Activated naive CD4-positive, alpha-beta T cell treated with anti-CD3 and anti-CD28 coated beads, Interleukin-2, amount 50 U/mL, for 24 hours (primary cell): ENCODE measurements at regions not wholly inside any gene's neighbourhood (a gene's known extent, or its start where the extent isn't known, plus 50 kb on each side); places are given as distances from the start of the nearest gene placed in this dataset.
A peak's percentile ranks its signal among the peaks of the same experiment; 100 is the strongest.

Experiments
- H3K27ac Mint-ChIP-seq: one replicate; pipeline ENCODE4 v1.8.0; 2021; ENCODE audit warnings: mild to moderate bottlenecking, mixed read lengths
- H3K27me3 Mint-ChIP-seq: one replicate; pipeline ENCODE4 v1.8.0; 2021; ENCODE audit warnings: mixed read lengths
- H3K36me3 Mint-ChIP-seq: one replicate; pipeline ENCODE4 v1.8.0; 2021; ENCODE audit warnings: mixed read lengths
- H3K4me1 Mint-ChIP-seq: one replicate; pipeline ENCODE4 v1.8.0; 2021; ENCODE audit warnings: mixed read lengths
- H3K4me3 Mint-ChIP-seq: one replicate; pipeline ENCODE4 v1.8.0; 2021; ENCODE audit warnings: mild to moderate bottlenecking, mixed read lengths
- H3K9me3 Mint-ChIP-seq: one replicate; pipeline ENCODE4 v1.8.0; 2021; ENCODE audit warnings: mixed read lengths

DNA sequence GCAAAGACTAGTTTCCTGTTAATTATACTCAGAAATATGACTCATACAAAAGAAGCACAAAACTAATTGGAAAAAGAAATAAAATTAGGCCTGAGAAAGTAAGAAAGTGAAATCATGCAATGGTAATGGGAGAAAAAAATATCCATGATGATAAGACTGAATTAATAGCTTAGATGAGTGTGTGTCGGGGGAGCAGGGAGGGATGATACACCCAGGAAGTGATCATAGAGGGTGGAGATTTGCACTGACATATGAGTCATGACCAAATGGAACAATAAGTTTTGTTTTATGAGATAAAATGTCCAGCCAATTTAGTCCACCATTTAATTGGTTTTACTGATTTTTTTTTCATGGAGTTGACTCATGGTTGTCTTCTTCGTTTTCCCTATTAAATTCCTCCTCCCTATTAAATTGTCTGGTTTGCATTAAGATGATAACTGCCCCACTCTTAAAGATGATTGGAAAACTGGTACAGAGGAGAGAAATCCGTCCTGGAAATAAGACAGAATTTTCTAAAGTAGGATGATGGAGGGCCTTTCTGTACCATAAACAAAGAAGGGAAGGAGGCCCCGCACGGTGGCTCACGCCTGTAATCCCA, 111.7 kb upstream of the KCNJ6 start:
- Mint-ChIP-seq H3K4me3 (no peak overlapping the region), H3K27ac (no peak overlapping the region), H3K36me3 (no peaks in the 10 kb centered on the region), H3K27me3 (peaks cover 14% of the 10 kb centered on the region), H3K9me3 (no peaks in the 10 kb centered on the region), H3K4me1 (no peaks in the 10 kb centered on the region)

DNA sequence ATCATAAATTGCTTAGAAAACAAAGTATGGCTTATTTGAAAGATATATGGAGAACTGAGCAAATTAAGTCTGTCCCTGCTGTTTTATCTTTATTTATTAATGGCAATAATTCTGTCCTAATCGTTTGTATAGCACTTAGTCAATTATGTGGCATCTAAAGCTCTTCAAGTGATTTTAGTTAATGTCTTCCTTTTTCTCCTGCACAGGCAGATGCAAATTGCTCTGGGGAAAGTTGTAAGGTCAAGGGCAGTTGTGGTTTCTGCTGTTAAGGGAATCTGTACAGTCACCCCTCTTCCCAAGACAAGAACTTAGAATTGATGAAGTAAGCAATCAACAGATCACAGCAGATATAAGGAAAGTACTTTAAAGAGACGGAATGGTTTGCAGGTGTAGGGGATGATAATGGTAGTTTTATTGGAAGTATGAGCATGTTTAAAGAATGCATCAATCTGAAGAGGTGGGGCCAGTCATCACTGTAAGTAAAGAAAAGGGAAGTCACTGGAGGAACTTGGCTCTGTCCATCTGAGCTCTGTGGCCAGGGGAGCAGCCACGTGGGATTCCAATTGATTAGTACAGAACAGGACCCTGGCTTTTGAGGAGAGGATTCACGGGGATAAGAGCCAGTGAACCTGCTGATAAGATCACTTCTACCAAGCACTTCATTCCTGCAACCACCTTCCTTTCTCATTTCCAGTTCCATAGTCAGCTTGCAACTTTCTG, 116.0 kb upstream of the KCNJ6 start:
- no peaks in the 10 kb centered on the region for H3K4me1 Mint-ChIP-seq
- H3K4me3 Mint-ChIP-seq, result no peak overlapping the region
- H3K36me3 Mint-ChIP-seq, result no peaks in the 10 kb centered on the region
- H3K27ac Mint-ChIP-seq, result no peak overlapping the region
- no peaks in the 10 kb centered on the region for H3K9me3 Mint-ChIP-seq
- H3K27me3 Mint-ChIP-seq, result peaks cover 12% of the 10 kb centered on the region

GRCh38 chr21:38036016-38036415, 119.8 kb upstream of the KCNJ6 start:
- no peak overlapping the region for H3K4me3 Mint-ChIP-seq
- no peak overlapping the region for H3K27ac Mint-ChIP-seq
- H3K9me3 Mint-ChIP-seq, result no peaks in the 10 kb centered on the region
- H3K36me3 Mint-ChIP-seq, result no peaks in the 10 kb centered on the region
- H3K27me3 Mint-ChIP-seq, result peaks cover 9% of the 10 kb centered on the region
- H3K4me1 Mint-ChIP-seq, result no peaks in the 10 kb centered on the region

- H3K27ac Mint-ChIP-seq, result no peak overlapping the region
- H3K4me1 Mint-ChIP-seq, result no peaks in the 10 kb centered on the region
- H3K27me3 Mint-ChIP-seq, result peaks cover 6% of the 10 kb centered on the region
- H3K4me3 Mint-ChIP-seq, result no peak overlapping the region
- no peaks in the 10 kb centered on the region for H3K9me3 Mint-ChIP-seq
- no peaks in the 10 kb centered on the region for H3K36me3 Mint-ChIP-seq
Observed at GRCh38 chr21:38037416-38037815, 121.2 kb upstream of the KCNJ6 start.

DNA sequence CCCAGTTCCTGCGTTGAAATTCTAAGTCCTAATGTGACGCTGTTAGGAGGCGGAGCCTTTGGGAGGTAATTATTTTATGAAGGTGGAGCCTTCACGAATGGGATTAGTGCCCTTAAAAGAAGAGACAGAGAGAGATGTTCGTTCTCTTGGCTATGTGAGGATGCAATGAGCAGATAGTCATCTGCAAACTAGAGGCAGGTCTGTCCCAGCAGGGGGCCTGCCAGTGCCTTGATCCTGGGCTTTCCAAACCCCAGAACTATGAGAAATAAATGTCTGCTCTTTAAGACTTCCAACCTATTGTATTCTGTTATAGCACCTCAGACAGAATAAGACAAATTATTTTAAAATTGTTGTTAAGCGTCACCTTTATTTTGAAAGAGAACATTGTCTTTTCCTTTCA, 123.1 kb upstream of the KCNJ6 start:
- no peaks in the 10 kb centered on the region for H3K4me1 Mint-ChIP-seq
- no peak overlapping the region for H3K4me3 Mint-ChIP-seq
- H3K27me3 Mint-ChIP-seq, result peaks cover 4% of the 10 kb centered on the region
- H3K36me3 Mint-ChIP-seq, result no peaks in the 10 kb centered on the region
- no peaks in the 10 kb centered on the region for H3K9me3 Mint-ChIP-seq
- H3K27ac Mint-ChIP-seq, result no peak overlapping the region

GRCh38 chr21:38039841-38040240, 123.6 kb upstream of the KCNJ6 start:
- Mint-ChIP-seq H3K9me3 (no peaks in the 10 kb centered on the region), H3K36me3 (no peaks in the 10 kb centered on the region), H3K27me3 (peaks cover 4% of the 10 kb centered on the region), H3K27ac (no peak overlapping the region), H3K4me3 (no peak overlapping the region), H3K4me1 (no peaks in the 10 kb centered on the region)

GRCh38 chr21:38041493-38041892, 125.2 kb upstream of the KCNJ6 start:
- Mint-ChIP-seq H3K9me3 (no peaks in the 10 kb centered on the region), H3K27me3 (peaks cover 6% of the 10 kb centered on the region), H3K4me3 (no peak overlapping the region), H3K4me1 (no peaks in the 10 kb centered on the region), H3K36me3 (no peaks in the 10 kb centered on the region), H3K27ac (no peak overlapping the region)

DNA sequence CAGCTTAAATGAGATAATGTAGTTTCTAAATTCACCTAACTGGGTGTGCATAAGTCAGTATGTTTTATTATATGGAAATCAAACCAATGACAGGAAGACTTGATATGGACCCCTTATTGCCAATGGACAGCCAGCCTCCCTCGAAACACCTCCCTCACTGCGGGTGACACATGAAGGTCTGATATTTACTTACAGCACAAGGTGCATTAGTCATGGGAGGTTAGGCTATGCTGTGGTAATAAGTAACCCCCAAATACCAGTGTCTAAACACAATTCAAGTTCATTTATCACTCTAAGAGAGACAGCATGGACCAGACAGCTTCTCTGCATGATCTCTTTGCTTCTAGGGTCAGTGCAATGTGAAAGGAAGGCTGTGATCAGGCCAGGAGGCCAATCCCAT, 126.0 kb upstream of the KCNJ6 start:
- H3K36me3 Mint-ChIP-seq, result no peaks in the 10 kb centered on the region
- H3K27ac Mint-ChIP-seq, result no peak overlapping the region
- H3K27me3 Mint-ChIP-seq, result peaks cover 6% of the 10 kb centered on the region
- H3K4me1 Mint-ChIP-seq, result no peaks in the 10 kb centered on the region
- no peaks in the 10 kb centered on the region for H3K9me3 Mint-ChIP-seq
- H3K4me3 Mint-ChIP-seq, result no peak overlapping the region

- Mint-ChIP-seq H3K36me3 (no peaks in the 10 kb centered on the region), H3K4me1 (no peaks in the 10 kb centered on the region), H3K9me3 (no peaks in the 10 kb centered on the region), H3K4me3 (no peak overlapping the region), H3K27ac (no peak overlapping the region), H3K27me3 (peaks cover 2% of the 10 kb centered on the region)
Observed at GRCh38 chr21:38048167-38048566, 131.9 kb upstream of the KCNJ6 start.

DNA sequence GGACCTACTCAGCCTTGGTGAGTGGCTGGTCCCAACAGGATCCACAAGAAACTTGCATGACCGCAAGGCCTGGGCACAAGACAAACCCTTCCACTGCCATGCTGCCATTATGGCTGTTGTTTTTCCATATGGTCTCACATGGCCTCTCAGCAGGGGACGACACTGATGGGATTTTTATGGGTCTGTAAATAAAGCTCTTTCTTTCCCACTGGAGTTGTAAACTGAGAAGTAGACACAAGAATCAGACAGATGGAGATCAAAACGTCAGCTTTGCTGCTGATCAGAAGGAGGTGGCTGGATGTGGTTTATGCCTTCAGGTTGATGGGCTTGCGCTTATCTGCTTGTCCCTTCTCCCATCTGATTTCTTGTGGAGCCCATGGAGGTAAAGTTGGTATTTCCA, 138.1 kb upstream of the KCNJ6 start:
- no peaks in the 10 kb centered on the region for H3K4me1 Mint-ChIP-seq
- H3K4me3 Mint-ChIP-seq, result no peak overlapping the region
- H3K27me3 Mint-ChIP-seq, result peaks cover 2% of the 10 kb centered on the region
- no peak overlapping the region for H3K27ac Mint-ChIP-seq
- H3K9me3 Mint-ChIP-seq, result no peaks in the 10 kb centered on the region
- H3K36me3 Mint-ChIP-seq, result no peaks in the 10 kb centered on the region

GRCh38 chr21:38056481-38056880, 140.2 kb upstream of the KCNJ6 start:
- Mint-ChIP-seq H3K4me1 (no peaks in the 10 kb centered on the region), H3K4me3 (no peak overlapping the region), H3K27ac (no peak overlapping the region), H3K9me3 (no peaks in the 10 kb centered on the region), H3K27me3 (peaks cover 2% of the 10 kb centered on the region), H3K36me3 (no peaks in the 10 kb centered on the region)

- H3K4me1 Mint-ChIP-seq, result no peaks in the 10 kb centered on the region
- no peak overlapping the region for H3K4me3 Mint-ChIP-seq
- no peaks in the 10 kb centered on the region for H3K9me3 Mint-ChIP-seq
- no peak overlapping the region for H3K27ac Mint-ChIP-seq
- H3K36me3 Mint-ChIP-seq, result no peaks in the 10 kb centered on the region
- H3K27me3 Mint-ChIP-seq, result peaks cover 2% of the 10 kb centered on the region
Observed at GRCh38 chr21:38057626-38058025, 141.4 kb upstream of the KCNJ6 start.

DNA sequence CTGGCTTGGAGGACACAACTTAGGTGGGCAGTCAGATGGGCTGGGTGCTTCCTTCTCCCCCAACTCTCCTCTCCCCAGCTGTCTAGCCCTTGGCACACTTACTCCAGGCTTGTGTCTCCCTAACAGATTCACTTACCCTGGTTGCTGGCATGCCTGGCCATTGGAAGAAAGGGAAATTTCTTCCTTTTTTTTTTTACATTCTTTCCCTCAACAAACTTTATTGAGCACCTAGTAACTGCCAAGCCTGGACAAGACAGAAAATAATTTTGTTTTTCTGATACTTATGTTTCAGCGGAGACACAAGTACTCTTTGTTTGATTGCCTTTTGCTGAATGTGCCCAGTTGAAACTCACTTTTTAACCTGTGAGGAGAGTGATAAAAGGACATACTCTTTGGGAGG, 144.3 kb upstream of the KCNJ6 start:
- Mint-ChIP-seq H3K4me1 (no peaks in the 10 kb centered on the region), H3K27me3 (peaks cover 3% of the 10 kb centered on the region), H3K4me3 (no peak overlapping the region), H3K36me3 (no peaks in the 10 kb centered on the region), H3K27ac (no peak overlapping the region), H3K9me3 (no peaks in the 10 kb centered on the region)

DNA sequence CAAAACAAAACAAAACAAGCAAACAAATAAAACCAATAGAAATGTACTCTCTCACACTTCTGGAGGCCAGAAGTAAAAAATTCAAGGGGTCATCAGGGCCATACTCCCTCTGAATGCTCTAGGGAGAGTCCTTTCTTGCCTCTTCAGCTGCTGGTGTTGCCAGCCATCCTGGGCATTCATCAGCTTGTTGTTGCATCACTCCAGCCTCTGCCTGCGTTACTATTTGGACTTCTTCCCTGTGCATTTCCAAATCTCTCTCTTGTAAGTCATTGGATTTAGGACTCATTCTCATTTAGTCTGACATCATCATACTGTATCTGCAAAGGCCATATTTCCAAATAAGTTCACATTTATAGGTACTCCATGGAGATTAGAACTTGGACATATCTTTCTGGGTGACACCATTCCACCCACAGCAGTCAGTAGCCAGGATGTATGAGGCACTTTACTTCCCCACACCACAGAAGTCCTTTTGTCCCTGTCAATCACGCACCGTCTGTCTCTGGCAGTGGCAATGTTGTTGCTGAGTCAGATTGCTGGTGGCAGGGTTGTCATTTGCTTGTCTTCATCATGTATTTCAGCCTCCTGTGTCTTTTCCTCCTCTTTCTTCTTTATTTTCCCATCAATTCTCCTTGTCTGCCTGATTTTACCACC, 151.0 kb upstream of the KCNJ6 start:
- H3K27ac Mint-ChIP-seq, result no peak overlapping the region
- H3K4me1 Mint-ChIP-seq, result no peaks in the 10 kb centered on the region
- H3K36me3 Mint-ChIP-seq, result no peaks in the 10 kb centered on the region
- H3K4me3 Mint-ChIP-seq, result no peak overlapping the region
- H3K27me3 Mint-ChIP-seq, result peaks cover 11% of the 10 kb centered on the region
- H3K9me3 Mint-ChIP-seq, result peaks cover 3% of the 10 kb centered on the region

DNA sequence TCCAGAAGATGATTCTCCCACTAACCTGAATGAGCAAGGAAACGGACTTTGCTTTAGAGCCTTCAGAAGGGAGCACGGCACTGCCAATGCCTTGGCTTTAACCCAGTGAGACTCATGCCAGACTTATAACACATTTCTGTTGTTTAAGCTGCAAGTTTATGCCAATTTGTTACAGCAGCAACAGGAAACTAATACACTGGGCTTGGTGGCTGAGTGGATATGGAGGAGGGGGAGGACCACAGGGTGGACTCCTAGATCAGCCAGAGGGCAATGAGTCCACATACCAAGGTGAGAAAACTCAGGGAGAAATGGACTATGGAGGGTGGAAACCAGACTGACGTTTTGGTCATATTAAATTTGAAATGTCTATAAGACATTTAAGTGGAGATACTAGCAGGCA, 156.2 kb upstream of the KCNJ6 start:
- H3K36me3 Mint-ChIP-seq, result no peaks in the 10 kb centered on the region
- peaks cover 13% of the 10 kb centered on the region for H3K9me3 Mint-ChIP-seq
- H3K4me3 Mint-ChIP-seq, result no peak overlapping the region
- H3K27ac Mint-ChIP-seq, result no peak overlapping the region
- H3K27me3 Mint-ChIP-seq, result peaks cover 8% of the 10 kb centered on the region
- H3K4me1 Mint-ChIP-seq, result no peaks in the 10 kb centered on the region

DNA sequence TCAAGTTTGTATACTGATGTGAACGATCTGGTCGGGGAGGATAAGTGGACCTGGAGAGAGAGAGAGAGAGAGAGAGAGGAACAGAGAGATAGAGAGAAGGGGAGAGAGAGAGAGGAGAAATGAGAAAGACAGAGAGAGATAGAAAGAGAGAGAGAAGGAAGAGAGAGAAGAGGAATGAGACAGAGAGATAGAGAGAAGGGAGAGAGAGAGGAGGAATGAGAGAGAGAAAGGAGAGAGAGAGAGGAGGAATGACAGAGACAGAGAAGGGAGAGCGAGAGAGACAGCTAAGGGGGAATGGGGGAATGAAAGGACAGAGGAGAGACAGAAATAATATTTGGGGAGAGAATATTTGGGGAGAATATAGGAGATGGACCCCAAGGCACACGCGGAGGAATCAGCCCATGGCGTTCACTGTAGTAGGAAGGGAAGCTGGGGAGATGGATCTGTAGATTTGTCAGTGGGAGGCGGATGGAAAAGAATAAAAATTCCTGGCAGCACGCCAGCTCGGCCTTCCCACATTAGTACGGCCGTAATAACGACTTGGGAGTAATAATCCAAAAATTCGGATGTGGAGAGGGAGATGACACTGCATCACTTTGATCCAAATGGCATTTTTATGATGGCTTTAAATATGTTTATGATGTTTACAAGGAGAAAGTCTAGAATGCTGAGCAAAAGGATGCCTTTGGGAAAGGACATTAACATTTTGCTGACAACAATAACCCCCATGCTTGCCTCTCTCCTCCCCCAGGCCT, 159.8 kb upstream of the KCNJ6 start:
- Mint-ChIP-seq H3K9me3 (peaks cover 13% of the 10 kb centered on the region), H3K36me3 (no peaks in the 10 kb centered on the region), H3K4me3 (no peak overlapping the region), H3K27ac (peak overlapping the region; percentile 1), H3K27me3 (peaks cover 6% of the 10 kb centered on the region), H3K4me1 (no peaks in the 10 kb centered on the region)
